NCI-H2227 (cell line): ENCODE measurements at regions not wholly inside any gene's neighbourhood (a gene's known extent, or its start where the extent isn't known, plus 50 kb on each side); places are given as distances from the start of the nearest gene placed in this dataset.

ENCODE experiments used
- DNase-seq: peaks from one replicate; lab custom pipeline; 2025; ENCODE audit not compliant: unreplicated experiment; lab: John Stamatoyannopoulos, UW

DNA sequence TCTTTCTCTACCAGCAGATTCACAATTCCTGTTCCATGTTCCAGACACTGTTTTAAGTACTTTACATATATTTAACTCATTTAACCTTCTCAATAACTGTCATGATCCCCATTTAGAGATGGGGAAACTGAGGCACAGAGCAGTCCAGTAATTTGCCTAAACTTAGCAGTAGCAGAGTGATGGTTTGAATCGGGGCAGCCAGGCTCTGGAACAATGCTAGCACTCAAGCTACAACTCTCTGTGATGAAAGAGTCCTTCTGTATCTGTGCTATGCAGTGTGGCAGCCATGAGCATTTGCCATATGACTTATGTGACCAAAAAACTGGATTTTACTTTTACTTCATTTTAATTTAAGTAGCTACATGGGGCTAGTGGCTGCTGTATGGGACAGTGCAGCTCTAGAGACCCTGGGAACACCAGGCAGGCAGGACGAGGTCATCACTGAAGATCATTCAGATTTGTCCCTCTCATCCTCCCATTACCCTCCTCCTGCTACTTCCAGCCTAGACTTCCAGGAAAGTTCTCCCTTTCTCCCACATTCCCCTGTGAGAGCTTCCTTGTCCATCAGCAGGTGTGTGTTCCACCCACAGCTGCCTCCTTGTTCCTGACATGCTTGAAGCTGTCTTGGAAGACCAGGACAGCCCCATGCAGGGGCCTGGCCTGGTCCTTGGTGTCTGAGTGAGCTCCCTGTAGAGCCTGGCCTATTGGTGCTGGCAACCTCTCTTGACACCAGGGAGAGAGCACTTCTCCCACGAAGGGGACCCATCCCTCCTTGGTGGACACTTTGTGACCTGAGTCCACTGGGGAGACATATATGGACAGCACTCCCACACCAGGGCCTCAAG lies 157.0 kb downstream of the MRPL14 start:
- no peak for DNase-seq

GRCh38 chr6:43969158-43969981 lies 157.9 kb downstream of the MRPL14 start:
- DNase-seq, result no peak

GRCh38 chr6:43968110-43968965 lies 158.9 kb downstream of the MRPL14 start:
- DNase-seq, result no peak

GRCh38 chr6:43967719-43968091 lies 159.5 kb downstream of the MRPL14 start:
- no peak for DNase-seq

DNA sequence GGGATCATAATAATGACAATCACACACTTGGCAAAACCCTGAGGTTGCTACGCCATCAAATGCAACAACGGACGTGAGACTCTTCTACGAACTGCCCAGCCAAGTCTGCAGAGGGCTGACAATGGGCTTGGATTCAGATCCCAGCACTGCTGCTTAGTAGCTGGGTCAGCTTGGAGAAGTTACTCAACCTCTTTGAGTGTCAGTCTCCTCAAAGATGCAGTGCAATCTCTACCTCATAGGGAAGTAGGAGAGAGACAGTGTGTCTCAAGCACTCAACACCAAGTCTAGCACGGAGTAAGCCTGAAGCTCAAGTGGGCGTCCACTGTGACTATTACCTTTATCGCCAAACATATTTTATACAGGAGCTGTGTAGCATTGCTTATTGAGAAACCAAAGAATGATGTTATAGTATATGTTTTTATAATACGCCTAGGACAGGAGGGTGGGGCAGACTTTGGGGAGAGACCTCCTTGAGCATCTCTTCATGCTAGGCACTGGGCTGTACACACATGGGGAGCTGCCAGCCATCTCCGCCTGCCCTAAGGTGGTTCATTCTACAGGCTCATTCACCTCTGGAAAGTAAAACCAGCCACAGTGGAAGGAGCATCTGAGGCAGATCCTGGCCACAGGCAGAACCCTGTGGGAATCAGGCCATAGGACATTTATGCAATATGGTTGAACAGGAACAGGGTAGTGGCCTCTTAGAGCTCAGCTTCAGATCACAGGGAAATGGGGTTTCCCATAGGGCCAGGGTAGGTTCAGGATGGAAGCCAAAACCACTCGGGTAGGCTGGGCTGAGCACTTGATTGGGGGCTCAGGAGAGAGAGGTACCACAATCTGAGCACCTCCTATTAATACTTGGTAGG lies 160.2 kb downstream of the MRPL14 start:
- DNase-seq, result no peak

- no peak for DNase-seq
These were observed 160.9 kb downstream of the MRPL14 start for GRCh38 chr6:43966374-43966658.

GRCh38 chr6:43965628-43966373 lies 161.5 kb downstream of the MRPL14 start:
- no peak for DNase-seq

- no peak for DNase-seq
These were observed 162.3 kb downstream of the MRPL14 start for GRCh38 chr6:43964659-43965570.

DNA sequence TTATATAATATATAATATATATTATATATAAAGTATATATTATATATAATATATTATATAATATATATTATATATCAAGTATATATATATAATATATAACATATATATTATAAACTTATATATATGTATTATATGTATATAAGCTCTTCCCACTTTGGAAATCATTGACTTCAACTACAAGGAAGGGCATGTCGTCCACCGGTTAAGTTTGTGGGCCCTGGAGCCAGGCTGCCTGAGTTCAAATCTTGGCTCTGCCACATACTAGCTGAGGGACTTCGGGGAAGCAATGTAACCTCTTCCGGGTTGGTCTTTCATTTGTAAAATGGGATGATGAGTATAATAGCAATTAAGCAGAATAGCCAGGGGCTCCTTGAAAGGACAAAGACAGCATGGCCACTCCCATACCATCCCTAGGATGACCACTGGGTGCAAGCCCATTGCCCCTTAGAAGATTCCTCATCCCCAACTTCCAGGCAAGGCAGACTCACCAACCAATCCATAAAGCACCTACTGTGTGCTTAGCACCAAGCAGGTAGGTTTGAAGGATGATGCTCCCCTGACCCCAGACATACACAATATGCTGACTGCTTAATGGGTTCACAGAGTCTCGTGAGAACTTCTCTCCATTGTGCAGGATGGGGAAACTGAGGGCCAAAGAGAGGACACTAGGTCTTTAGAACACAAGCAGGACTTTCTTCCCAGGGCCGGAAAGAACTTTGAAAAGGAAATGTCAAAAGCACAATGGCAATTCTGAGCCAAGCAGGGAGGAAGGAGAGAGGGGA lies 163.2 kb downstream of the MRPL14 start:
- DNase-seq, result no peak

DNA sequence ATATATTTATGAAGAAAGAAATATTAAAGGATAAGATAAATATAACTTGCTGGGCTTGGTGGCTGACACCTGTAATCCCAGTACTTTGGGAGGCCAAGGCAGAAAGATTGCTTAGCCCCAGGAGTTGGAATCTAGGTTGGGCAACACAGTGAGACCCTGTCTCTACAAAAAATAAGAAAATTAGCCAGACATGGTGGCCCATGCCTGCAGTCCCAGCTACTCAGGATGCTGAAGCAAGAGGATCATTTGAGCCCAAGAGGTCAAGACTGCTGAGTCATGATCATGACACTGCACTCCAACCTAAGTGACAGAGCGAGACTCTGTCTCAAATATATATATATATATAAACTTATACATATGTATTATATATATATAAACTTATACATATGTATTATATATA lies 164.0 kb downstream of the MRPL14 start:
- DNase-seq, result no peak

GRCh38 chr6:43962458-43962857 lies 164.8 kb downstream of the MRPL14 start:
- DNase-seq, result no peak

- DNase-seq, result no peak
These were observed 170.0 kb downstream of the MRPL14 start for GRCh38 chr6:43957273-43957672.

- DNase-seq, result no peak
These were observed 170.8 kb downstream of the MRPL14 start for GRCh38 chr6:43956478-43956877.

GRCh38 chr6:43954311-43955131 lies 172.7 kb downstream of the MRPL14 start:
- DNase-seq, result no peak

DNA sequence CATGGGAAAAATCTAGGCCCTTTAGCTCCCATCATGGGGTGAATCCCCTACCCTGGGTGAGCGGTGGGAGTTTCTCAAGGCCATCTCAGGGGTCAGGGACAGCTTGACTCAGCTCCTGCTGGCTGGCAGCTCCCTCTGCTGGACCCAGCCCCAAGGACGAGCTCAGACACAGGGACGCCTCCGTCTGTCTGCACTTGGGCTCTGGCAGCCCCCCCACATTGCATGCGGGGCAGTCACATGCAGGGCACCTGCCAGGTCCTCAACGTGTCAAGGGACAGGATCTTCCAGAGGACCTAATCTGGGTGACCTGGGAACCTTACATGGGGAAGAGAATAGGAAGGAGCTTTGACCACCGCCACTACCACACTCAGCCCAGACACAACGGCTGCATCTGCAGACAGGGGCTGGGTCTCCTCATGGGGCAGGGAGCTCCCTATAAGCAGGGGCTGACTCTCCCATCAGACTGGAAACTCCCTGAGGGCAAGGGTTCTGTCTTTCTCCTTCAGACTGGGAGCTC lies 173.4 kb downstream of the MRPL14 start:
- no peak for DNase-seq

GRCh38 chr6:43953256-43953655 lies 174.0 kb downstream of the MRPL14 start:
- DNase-seq, result no peak

- no peak for DNase-seq
These were observed 174.5 kb downstream of the MRPL14 start for GRCh38 chr6:43952746-43953145.
